Kidney (tissue), 13 donors: ENCODE measurements at regions not wholly inside any gene's neighbourhood (a gene's known extent, or its start where the extent isn't known, plus 50 kb on each side); places are given as distances from the start of the nearest gene placed in this dataset.

Experiments used
- DNase-seq, 5 donors: peaks; one replicate each; pipeline ENCODE4 v3.0.0-alpha.2; 2013 to 2020
- FAIRE-seq: peaks from 2 replicates; lab custom pipeline; 2012; peaks lifted over from hg19 to GRCh38; lab: Jason Lieb, UNC
- H3K27ac ChIP-seq, 2 donors: one replicate each; pipeline ENCODE4 v1.7.0; 2013; ENCODE audit warnings: low read depth in 2 of 2, low read length in 2 of 2, inconsistent platforms in 1 of 2
- H3K27me3 ChIP-seq: one replicate; pipeline ENCODE4 v1.7.1; 2013; ENCODE audit warnings: low read length, inconsistent platforms; ENCODE audit not compliant: control insufficient read depth, insufficient read depth
- H3K36me3 ChIP-seq, 3 donors: one replicate each; pipeline versions ENCODE4 v1.7.0 to v1.7.1; 2013; ENCODE audit warnings: low read length in 3 of 3, control low read depth in 1 of 3, inconsistent platforms in 1 of 3; ENCODE audit not compliant: insufficient read depth in 3 of 3, control insufficient read depth in 2 of 3
- H3K4me1 ChIP-seq, 3 donors: one replicate each; pipeline versions ENCODE4 v1.7.0 to v1.7.1; 2013; ENCODE audit warnings: low read length in 3 of 3, inconsistent platforms in 1 of 3, low read depth in 1 of 3; ENCODE audit not compliant: control insufficient read depth in 2 of 3, insufficient read depth in 2 of 3
- H3K4me3 ChIP-seq, 3 donors: one replicate each; pipeline versions ENCODE4 v1.7.0 to v1.8.1; 2013; ENCODE audit warnings: low read length in 3 of 3, control low read depth in 1 of 3, inconsistent platforms in 1 of 3
- H3K9ac ChIP-seq, 3 donors: one replicate each; pipeline versions ENCODE4 v1.7.0 to v1.7.1; 2013; ENCODE audit warnings: low read length in 3 of 3, control low read depth in 1 of 3, inconsistent platforms in 1 of 3
- H3K9me3 ChIP-seq, 3 donors: one replicate each; pipeline versions ENCODE4 v1.7.0 to v1.7.1; 2013; ENCODE audit warnings: low read length in 3 of 3, control low read depth in 1 of 3, inconsistent platforms in 1 of 3; ENCODE audit not compliant: control insufficient read depth in 2 of 3, insufficient read depth in 1 of 3
- CTCF ChIP-seq: IDR thresholded peaks from 3 replicates; pipeline ENCODE4 v1.5.1; 2012; ENCODE audit warnings: mild to moderate bottlenecking, moderate library complexity, borderline replicate concordance; ENCODE audit not compliant: insufficient read depth; ENCODE audit errors: extremely low read depth
- intact Hi-C: fragments of 100-400 bp; cut with DNase I; formaldehyde crosslinking; loops from one replicate; pipeline ENCODE4 v1.11.1; 2022
- donor health status: control.
- donor health status: control.
- donor health status: control.
- donor health status: control.
- donor health status: control.
- donor health status: DM: yes; HTN: yes; CAD: no.
- donor health status: Normal renal cell carcinoma (clear cell type).

GRCh38 chr9:82168585-82168984, 180.0 kb downstream of the SPATA31D1 start:
- no peak for FAIRE-seq
- no peaks in the 10 kb centered on the region for H3K36me3 ChIP-seq
- H3K4me3 ChIP-seq = no peak overlapping the region
- H3K9ac ChIP-seq = no peak overlapping the region
- H3K27me3 ChIP-seq = no peaks in the 10 kb centered on the region
- H3K27ac ChIP-seq = no peak overlapping the region
- DNase-seq = no peak
- H3K4me1 ChIP-seq = no peaks in the 10 kb centered on the region
- no peak for TF ChIP-seq CTCF
- H3K9me3 ChIP-seq = no peaks in the 10 kb centered on the region
- intact Hi-C loops = no loop called here

GRCh38 chr9:82170866-82171265, 182.3 kb downstream of the SPATA31D1 start:
- H3K27ac ChIP-seq = no peak overlapping the region
- intact Hi-C loops = no loop called here
- H3K4me3 ChIP-seq = no peak overlapping the region
- DNase-seq (no peak), FAIRE-seq (no peak)
- H3K9ac ChIP-seq = no peak overlapping the region
- H3K36me3 ChIP-seq = no peaks in the 10 kb centered on the region
- H3K27me3 ChIP-seq = no peaks in the 10 kb centered on the region
- TF ChIP-seq CTCF = no peak
- H3K4me1 ChIP-seq = no peaks in the 10 kb centered on the region
- no peaks in the 10 kb centered on the region for H3K9me3 ChIP-seq

- DNase-seq (no peak), FAIRE-seq (no peak)
- no peak for TF ChIP-seq CTCF
- no peak overlapping the region for H3K4me3 ChIP-seq
- H3K9ac ChIP-seq = no peak overlapping the region
- no peaks in the 10 kb centered on the region for H3K36me3 ChIP-seq
- H3K4me1 ChIP-seq = no peaks in the 10 kb centered on the region
- intact Hi-C loops = no loop called here
- no peaks in the 10 kb centered on the region for H3K27me3 ChIP-seq
- no peak overlapping the region for H3K27ac ChIP-seq
- H3K9me3 ChIP-seq = no peaks in the 10 kb centered on the region
These were observed 182.7 kb downstream of the SPATA31D1 start for GRCh38 chr9:82171271-82171670.

GRCh38 chr9:82180711-82181110, 192.1 kb downstream of the SPATA31D1 start:
- intact Hi-C loops = no loop called here
- Histone ChIP-seq H3K9me3 (no peaks in the 10 kb centered on the region), H3K27me3 (no peaks in the 10 kb centered on the region), H3K36me3 (no peaks in the 10 kb centered on the region), H3K9ac (no peak overlapping the region), H3K27ac (no peak overlapping the region), H3K4me3 (no peak overlapping the region), H3K4me1 (no peaks in the 10 kb centered on the region)
- FAIRE-seq (no peak), DNase-seq (no peak)
- no peak for TF ChIP-seq CTCF
